CD14-positive monocyte (primary cell): ENCODE measurements at regions not wholly inside any gene's neighbourhood (a gene's known extent, or its start where the extent isn't known, plus 50 kb on each side); places are given as distances from the start of the nearest gene placed in this dataset.
"Not testable (repeated sequence)": the region's sequence is repeated elsewhere in the genome, so short reads cannot be mapped to it uniquely, and the experiment has no call there.

Experiments used
- DNase-seq, 3 donors: peaks; one replicate each; pipeline ENCODE4 v3.0.0-alpha.2; 2011 to 2022
- H2AFZ ChIP-seq: 2 replicates; pipeline ENCODE4 v1.6.0; 2012; ENCODE audit warnings: mild to moderate bottlenecking, low read depth, low read length, inconsistent platforms; ENCODE audit not compliant: insufficient read depth, poor library complexity, severe bottlenecking
- H3K27ac ChIP-seq, 2 donors: 1 replicate in 1 of 2; 2 replicates in 1 of 2; pipeline ENCODE4 v1.5.1; 2012 to 2013; ENCODE audit warnings: low read length in 2 of 2, control low read depth in 1 of 2, inconsistent platforms in 1 of 2, low read depth in 1 of 2, mild to moderate bottlenecking in 1 of 2
- H3K27me3 ChIP-seq, 2 donors: one replicate each; pipeline versions ENCODE4 v1.6.0 to v1.6.1; 2011 to 2013; ENCODE audit warnings: low read length in 2 of 2; ENCODE audit not compliant: control insufficient read depth in 2 of 2, insufficient read depth in 2 of 2
- H3K36me3 ChIP-seq, 2 donors: replicated peaks in 1 of 2; 1 replicate in 1 of 2; 2 replicates in 1 of 2; pipeline versions ENCODE4 v1.5.1 to v1.6.1; 2012 to 2013; ENCODE audit warnings: low read length in 2 of 2, control low read depth in 1 of 2, inconsistent platforms in 1 of 2, mild to moderate bottlenecking in 1 of 2; ENCODE audit not compliant: insufficient read depth in 2 of 2, control insufficient read depth in 1 of 2
- H3K4me1 ChIP-seq, 2 donors: 1 replicate in 1 of 2; 2 replicates in 1 of 2; pipeline versions ENCODE4 v1.5.1 to v1.6.1; 2012 to 2013; ENCODE audit warnings: low read length in 2 of 2, control low read depth in 1 of 2, inconsistent platforms in 1 of 2, mild to moderate bottlenecking in 1 of 2, moderate library complexity in 1 of 2; ENCODE audit not compliant: insufficient read depth in 2 of 2, control insufficient read depth in 1 of 2
- H3K4me2 ChIP-seq: replicated peaks from 2 replicates; pipeline ENCODE3; 2012; ENCODE audit warnings: low read length, moderate library complexity, mild to moderate bottlenecking; ENCODE audit not compliant: poor library complexity, severe bottlenecking; ENCODE audit errors: extremely low read depth
- H3K4me3 ChIP-seq, 3 experiments: fragments of 200-600 bp in 1 of 3; sonication (generic) in 1 of 3; replicated peaks in 1 of 3; 1 replicate in 2 of 3; 2 replicates in 1 of 3; pipeline ENCODE4 v1.5.1; 2011 to 2013; ENCODE audit warnings: low read length in 3 of 3, mild to moderate bottlenecking in 3 of 3, control low read depth in 2 of 3, low read depth in 2 of 3, inconsistent platforms in 1 of 3, moderate library complexity in 1 of 3
- H3K79me2 ChIP-seq: 2 replicates; pipeline ENCODE4 v1.6.0; 2012; ENCODE audit warnings: mild to moderate bottlenecking, control low read depth, inconsistent platforms, low read length, moderate library complexity; ENCODE audit not compliant: insufficient read depth
- H3K9ac ChIP-seq: 2 replicates; pipeline ENCODE4 v1.6.0; 2017; ENCODE audit warnings: low read length, mild to moderate bottlenecking; ENCODE audit not compliant: insufficient read depth, poor library complexity, severe bottlenecking
- H3K9me3 ChIP-seq, 2 donors: replicated peaks in 1 of 2; 1 replicate in 1 of 2; 2 replicates in 1 of 2; pipeline versions ENCODE4 v1.5.1 to v1.6.1; 2012 to 2013; ENCODE audit warnings: low read length in 2 of 2, control low read depth in 1 of 2; ENCODE audit not compliant: control insufficient read depth in 1 of 2, insufficient read depth in 1 of 2
- H4K20me1 ChIP-seq: 2 replicates; pipeline ENCODE4 v1.6.0; 2012; ENCODE audit warnings: mild to moderate bottlenecking, low read length, control low read depth, moderate library complexity; ENCODE audit not compliant: insufficient read depth
- H3K27ac Mint-ChIP-seq, 7 donors: one replicate each; pipeline ENCODE4 v1.8.0; 2020; ENCODE audit warnings: mild to moderate bottlenecking in 7 of 7, mixed read lengths in 7 of 7, moderate library complexity in 6 of 7, inconsistent platforms in 2 of 7
- H3K27me3 Mint-ChIP-seq, 3 donors: one replicate each; pipeline ENCODE4 v1.8.0; 2021 to 2022; ENCODE audit warnings: low read depth in 3 of 3, mild to moderate bottlenecking in 3 of 3, mixed read lengths in 3 of 3, moderate library complexity in 3 of 3, inconsistent platforms in 1 of 3
- H3K36me3 Mint-ChIP-seq, 2 donors: one replicate each; pipeline ENCODE4 v1.8.0; 2020; ENCODE audit warnings: mixed read lengths in 2 of 2, inconsistent platforms in 1 of 2, mild to moderate bottlenecking in 1 of 2
- H3K4me1 Mint-ChIP-seq: one replicate; pipeline ENCODE4 v1.8.0; 2020; ENCODE audit warnings: mild to moderate bottlenecking, mixed read lengths
- H3K4me3 Mint-ChIP-seq, 2 donors: one replicate each; pipeline ENCODE4 v1.8.0; 2020; ENCODE audit warnings: mild to moderate bottlenecking in 2 of 2, mixed read lengths in 2 of 2, moderate library complexity in 1 of 2
- H3K9me3 Mint-ChIP-seq, 7 donors: one replicate each; pipeline ENCODE4 v1.8.0; 2020 to 2022; ENCODE audit warnings: mixed read lengths in 7 of 7, mild to moderate bottlenecking in 6 of 7, moderate library complexity in 6 of 7, inconsistent platforms in 2 of 7
- CTCF ChIP-seq: fragments of 200-600 bp; IDR thresholded peaks from one replicate; pipeline ENCODE4 v1.8.0; 2022; ENCODE audit warnings: antibody characterized with exemption, mild to moderate bottlenecking
- WGBS: methylation state at CpG from one replicate; pipeline ENCODE4 v1.1.5; 2013; ENCODE audit warnings: missing lambda C conversion rate; ENCODE audit not compliant: insufficient coverage; 5-methylcytosine and 5-hydroxymethylcytosine counted together
- intact Hi-C, 2 donors: fragments of 100-400 bp; cut with micrococcal nuclease; formaldehyde crosslinking; loops; one replicate each; pipeline versions ENCODE4 v1.15.0 to v1.15.1; 2023

GRCh38 chr6:60668428-60668827, 1617.6 kb downstream of the KHDRBS2 start:
- peaks cover 16 to 54% of the 10 kb centered on the region in 2 donors for H3K9me3 ChIP-seq
- Mint-ChIP-seq H3K27ac (no peak overlapping the region), H3K27me3 (peaks cover 0 to 2% (median 1%) of the 10 kb centered on the region in 3 donors), H3K4me1 (no peaks in the 10 kb centered on the region), H3K36me3 (no peaks in the 10 kb centered on the region), H3K4me3 (no peak overlapping the region), H3K9me3 (peaks cover 4 to 31% (median 12%) of the 10 kb centered on the region in 7 donors)
- H3K27ac ChIP-seq = no peak overlapping the region
- no peak for TF ChIP-seq CTCF
- H3K9ac ChIP-seq = no peak overlapping the region
- H3K4me3 ChIP-seq = no peak overlapping the region
- no peaks in the 10 kb centered on the region for H3K4me1 ChIP-seq
- intact Hi-C loops = no loop called here
- no peaks in the 10 kb centered on the region for H3K36me3 ChIP-seq
- no peaks in the 10 kb centered on the region for H3K79me2 ChIP-seq
- H3K27me3 ChIP-seq = no peaks in the 10 kb centered on the region
- H4K20me1 ChIP-seq = no peaks in the 10 kb centered on the region
- no peak overlapping the region for H3K4me2 ChIP-seq
- WGBS = no CpG with 5 or more reads among the region's 1 CpG
- H2AFZ ChIP-seq = no peak overlapping the region
- DNase-seq = no peak

- H3K27me3 ChIP-seq, H3K4me3 Mint-ChIP-seq, H3K27me3 Mint-ChIP-seq, H3K4me3 ChIP-seq, intact Hi-C loops, H3K4me2 ChIP-seq, H3K4me1 ChIP-seq, H2AFZ ChIP-seq, DNase-seq, H3K36me3 ChIP-seq, H3K4me1 Mint-ChIP-seq, H3K79me2 ChIP-seq, H3K9ac ChIP-seq, H3K36me3 Mint-ChIP-seq, H3K27ac ChIP-seq, H4K20me1 ChIP-seq: not testable (repeated sequence)
- WGBS = 83% methylated on average over 5 of the region's 5 CpGs
- H3K9me3 Mint-ChIP-seq = peaks cover 9 to 33% (median 19%) of the 10 kb centered on the region in 7 donors
- H3K27ac Mint-ChIP-seq = peak overlapping the region in 1 of 7 donors; percentile 35
- H3K9me3 ChIP-seq = peaks cover 17 to 38% of the 10 kb centered on the region in 2 donors
Measured at GRCh38 chr6:60663199-60663598, 1622.8 kb downstream of the KHDRBS2 start.
